ENCODE measurements at regions not wholly inside any gene's neighbourhood (a gene's known extent, or its start where the extent isn't known, plus 50 kb on each side); places are given as distances from the start of the nearest gene placed in this dataset.

DNA sequence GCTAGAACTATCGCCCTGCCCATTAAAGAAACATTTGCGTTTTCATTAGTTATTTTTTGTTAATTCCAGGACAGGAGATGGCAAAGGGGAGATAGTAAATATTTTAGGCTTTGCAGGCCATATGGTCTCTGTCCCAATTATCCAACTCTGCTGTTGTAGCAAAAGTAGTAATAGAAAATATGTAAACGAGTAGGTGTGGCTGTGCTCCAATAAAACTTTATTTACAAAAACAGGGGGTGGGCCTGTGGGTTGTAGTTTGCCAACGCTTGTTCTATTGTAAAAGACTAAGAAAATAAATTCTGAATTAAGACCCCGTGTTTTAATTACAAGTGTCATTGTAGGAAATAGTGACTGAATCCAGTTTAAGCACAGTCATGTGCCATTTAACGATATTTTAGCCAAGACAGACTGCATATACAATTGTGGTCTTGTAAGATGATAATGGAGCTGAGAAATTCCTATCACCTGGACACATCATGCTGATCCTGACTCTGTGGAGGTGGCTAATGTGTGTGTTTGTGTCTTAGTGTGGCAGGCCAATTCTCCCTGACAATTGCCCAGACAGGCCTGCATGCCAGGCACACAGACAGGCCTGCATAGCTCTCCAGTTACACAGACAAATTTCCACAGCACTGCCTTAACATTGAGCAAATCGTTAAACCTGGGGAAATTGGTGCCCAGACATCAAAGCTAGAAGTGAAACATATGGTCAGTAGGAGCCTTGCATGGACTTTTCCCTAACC, 76.4 kb downstream of the SKA1 start:
- no peak for DNase-seq (ENCODE audit: low read depth in 1 of 2, low spot score in 1 of 2)
- Histone ChIP-seq H3K27ac (replicated peaks) (no peak overlapping the region), H3K4me3 (replicated peaks; ENCODE audit: insufficient read depth, low read length) (no peak overlapping the region), H3K27me3 (ENCODE audit: insufficient read depth, poor library complexity, severe bottlenecking) (peaks cover 7% of the 10 kb centered on the region)
- TF ChIP-seq, protein P1, sequence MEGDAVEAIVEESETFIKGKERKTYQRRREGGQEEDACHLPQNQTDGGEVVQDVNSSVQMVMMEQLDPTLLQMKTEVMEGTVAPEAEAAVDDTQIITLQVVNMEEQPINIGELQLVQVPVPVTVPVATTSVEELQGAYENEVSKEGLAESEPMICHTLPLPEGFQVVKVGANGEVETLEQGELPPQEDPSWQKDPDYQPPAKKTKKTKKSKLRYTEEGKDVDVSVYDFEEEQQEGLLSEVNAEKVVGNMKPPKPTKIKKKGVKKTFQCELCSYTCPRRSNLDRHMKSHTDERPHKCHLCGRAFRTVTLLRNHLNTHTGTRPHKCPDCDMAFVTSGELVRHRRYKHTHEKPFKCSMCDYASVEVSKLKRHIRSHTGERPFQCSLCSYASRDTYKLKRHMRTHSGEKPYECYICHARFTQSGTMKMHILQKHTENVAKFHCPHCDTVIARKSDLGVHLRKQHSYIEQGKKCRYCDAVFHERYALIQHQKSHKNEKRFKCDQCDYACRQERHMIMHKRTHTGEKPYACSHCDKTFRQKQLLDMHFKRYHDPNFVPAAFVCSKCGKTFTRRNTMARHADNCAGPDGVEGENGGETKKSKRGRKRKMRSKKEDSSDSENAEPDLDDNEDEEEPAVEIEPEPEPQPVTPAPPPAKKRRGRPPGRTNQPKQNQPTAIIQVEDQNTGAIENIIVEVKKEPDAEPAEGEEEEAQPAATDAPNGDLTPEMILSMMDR (IDR thresholded peaks at IDR 0.05; ENCODE audit: insufficient read depth, low read length), result no peak
- TF ChIP-seq, protein P2, sequence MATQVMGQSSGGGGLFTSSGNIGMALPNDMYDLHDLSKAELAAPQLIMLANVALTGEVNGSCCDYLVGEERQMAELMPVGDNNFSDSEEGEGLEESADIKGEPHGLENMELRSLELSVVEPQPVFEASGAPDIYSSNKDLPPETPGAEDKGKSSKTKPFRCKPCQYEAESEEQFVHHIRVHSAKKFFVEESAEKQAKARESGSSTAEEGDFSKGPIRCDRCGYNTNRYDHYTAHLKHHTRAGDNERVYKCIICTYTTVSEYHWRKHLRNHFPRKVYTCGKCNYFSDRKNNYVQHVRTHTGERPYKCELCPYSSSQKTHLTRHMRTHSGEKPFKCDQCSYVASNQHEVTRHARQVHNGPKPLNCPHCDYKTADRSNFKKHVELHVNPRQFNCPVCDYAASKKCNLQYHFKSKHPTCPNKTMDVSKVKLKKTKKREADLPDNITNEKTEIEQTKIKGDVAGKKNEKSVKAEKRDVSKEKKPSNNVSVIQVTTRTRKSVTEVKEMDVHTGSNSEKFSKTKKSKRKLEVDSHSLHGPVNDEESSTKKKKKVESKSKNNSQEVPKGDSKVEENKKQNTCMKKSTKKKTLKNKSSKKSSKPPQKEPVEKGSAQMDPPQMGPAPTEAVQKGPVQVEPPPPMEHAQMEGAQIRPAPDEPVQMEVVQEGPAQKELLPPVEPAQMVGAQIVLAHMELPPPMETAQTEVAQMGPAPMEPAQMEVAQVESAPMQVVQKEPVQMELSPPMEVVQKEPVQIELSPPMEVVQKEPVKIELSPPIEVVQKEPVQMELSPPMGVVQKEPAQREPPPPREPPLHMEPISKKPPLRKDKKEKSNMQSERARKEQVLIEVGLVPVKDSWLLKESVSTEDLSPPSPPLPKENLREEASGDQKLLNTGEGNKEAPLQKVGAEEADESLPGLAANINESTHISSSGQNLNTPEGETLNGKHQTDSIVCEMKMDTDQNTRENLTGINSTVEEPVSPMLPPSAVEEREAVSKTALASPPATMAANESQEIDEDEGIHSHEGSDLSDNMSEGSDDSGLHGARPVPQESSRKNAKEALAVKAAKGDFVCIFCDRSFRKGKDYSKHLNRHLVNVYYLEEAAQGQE (IDR thresholded peaks at IDR 0.05; ENCODE audit: insufficient replicate concordance, low read depth), result no peak
- TF ChIP-seq SPI1 (IDR thresholded peaks at IDR 0.05; ENCODE audit: borderline replicate concordance, low read depth) (no peak), POLR2AphosphoS5 (IDR thresholded peaks at IDR 0.05; ENCODE audit: low read depth) (no peak), GABPA (IDR thresholded peaks at IDR 0.05; ENCODE audit: low read depth) (no peak)

GRCh38 chr18:50453014-50453680, 78.3 kb downstream of the SKA1 start:
- no peaks in the 10 kb centered on the region for H3K27me3 ChIP-seq (ENCODE audit: insufficient read depth, poor library complexity, severe bottlenecking)
- TF ChIP-seq, protein P1 (IDR thresholded peaks at IDR 0.05; ENCODE audit: insufficient read depth, low read length), result no peak
- TF ChIP-seq GABPA (IDR thresholded peaks at IDR 0.05; ENCODE audit: low read depth) (no peak), POLR2AphosphoS5 (IDR thresholded peaks at IDR 0.05; ENCODE audit: low read depth) (no peak), SPI1 (IDR thresholded peaks at IDR 0.05; ENCODE audit: borderline replicate concordance, low read depth) (no peak)
- TF ChIP-seq, protein P2 (IDR thresholded peaks at IDR 0.05; ENCODE audit: insufficient replicate concordance, low read depth), result no peak
- H3K4me3 ChIP-seq (replicated peaks; ENCODE audit: insufficient read depth, low read length), result no peak overlapping the region
- DNase-seq (ENCODE audit: low read depth in 1 of 2, low spot score in 1 of 2), result peak in 1 of 2 experiments; percentile 10
- no peak overlapping the region for H3K27ac ChIP-seq (replicated peaks)

GRCh38 chr18:50453732-50454131, 78.9 kb downstream of the SKA1 start:
- no peak for DNase-seq (ENCODE audit: low read depth in 1 of 2, low spot score in 1 of 2)
- TF ChIP-seq, protein P2 (IDR thresholded peaks at IDR 0.05; ENCODE audit: insufficient replicate concordance, low read depth), result no peak
- TF ChIP-seq SPI1 (IDR thresholded peaks at IDR 0.05; ENCODE audit: borderline replicate concordance, low read depth) (no peak), GABPA (IDR thresholded peaks at IDR 0.05; ENCODE audit: low read depth) (no peak)
- TF ChIP-seq, protein P1 (IDR thresholded peaks at IDR 0.05; ENCODE audit: insufficient read depth, low read length), result no peak
- H3K27me3 ChIP-seq (ENCODE audit: insufficient read depth, poor library complexity, severe bottlenecking), result no peaks in the 10 kb centered on the region
- no peak overlapping the region for H3K27ac ChIP-seq (replicated peaks)
- H3K4me3 ChIP-seq (replicated peaks; ENCODE audit: insufficient read depth, low read length), result no peak overlapping the region
